TTC549 (cell line): ENCODE measurements at regions not wholly inside any gene's neighbourhood (a gene's known extent, or its start where the extent isn't known, plus 50 kb on each side); places are given as distances from the start of the nearest gene placed in this dataset.
"Not testable (repeated sequence)": the region's sequence is repeated elsewhere in the genome, so short reads cannot be mapped to it uniquely, and the experiment has no call there.

Source experiments
- FAIRE-seq: peaks from 2 replicates; lab custom pipeline; 2012; peaks lifted over from hg19 to GRCh38; lab: Jason Lieb, UNC

DNA sequence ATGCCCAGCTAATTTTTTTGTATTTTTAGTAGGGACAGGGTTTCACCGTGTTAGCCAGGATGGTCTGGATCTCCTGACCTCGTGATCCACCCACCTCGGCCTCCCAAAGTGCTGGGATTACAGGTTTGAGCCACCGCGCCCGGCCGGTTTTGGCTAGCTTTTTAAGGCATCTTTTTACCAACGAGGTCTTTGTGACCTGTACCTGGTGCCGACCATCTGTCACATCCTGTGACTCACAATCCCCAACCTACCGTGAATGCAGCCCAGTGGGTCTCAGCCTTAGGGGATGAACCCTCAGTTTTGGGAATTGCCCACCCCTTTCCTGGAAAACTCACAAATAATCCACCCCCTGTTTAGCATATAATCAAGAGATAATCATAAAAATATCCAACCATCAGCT, 607.4 kb upstream of the RBFOX1 start:
- FAIRE-seq: not testable (repeated sequence)

DNA sequence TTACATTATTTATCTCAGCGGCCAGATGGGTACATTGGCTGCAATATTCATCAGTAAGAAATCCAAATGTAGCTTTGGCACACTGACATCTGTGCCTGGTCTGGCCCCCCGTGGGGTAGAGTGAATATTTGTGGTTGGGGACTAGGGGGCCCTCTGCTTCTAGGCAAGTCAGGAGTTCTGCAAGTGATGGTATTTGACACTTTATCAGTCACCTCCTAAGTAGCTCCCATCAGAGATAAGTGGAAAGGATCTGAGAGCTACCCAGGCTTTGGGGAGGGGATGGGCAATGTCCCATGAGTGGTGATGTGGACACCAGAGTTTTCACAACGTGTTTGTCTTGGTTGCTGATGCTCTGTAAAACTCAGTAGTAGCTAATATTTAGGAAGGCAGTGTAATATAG, 609.9 kb upstream of the RBFOX1 start:
- no peak for FAIRE-seq

DNA sequence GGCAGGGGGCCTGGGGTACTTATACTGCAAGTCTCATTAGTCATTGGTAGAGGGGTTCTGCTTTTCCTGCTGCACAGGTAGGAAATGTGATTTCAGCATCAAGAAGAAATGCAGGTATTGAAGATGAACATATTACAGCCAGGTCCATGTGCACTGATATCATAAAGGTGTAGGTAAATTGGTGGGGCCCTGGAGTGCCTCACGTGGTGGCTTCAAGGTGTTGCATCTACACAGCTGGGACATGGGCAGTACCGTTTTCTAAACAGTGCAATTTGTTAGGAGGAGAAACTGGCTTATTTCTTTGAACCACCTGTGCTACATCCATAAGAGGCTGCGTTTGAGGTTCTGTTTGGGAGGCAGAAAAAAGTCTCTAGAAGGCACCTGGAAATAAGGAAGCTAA, 618.1 kb upstream of the RBFOX1 start:
- FAIRE-seq: no peak

DNA sequence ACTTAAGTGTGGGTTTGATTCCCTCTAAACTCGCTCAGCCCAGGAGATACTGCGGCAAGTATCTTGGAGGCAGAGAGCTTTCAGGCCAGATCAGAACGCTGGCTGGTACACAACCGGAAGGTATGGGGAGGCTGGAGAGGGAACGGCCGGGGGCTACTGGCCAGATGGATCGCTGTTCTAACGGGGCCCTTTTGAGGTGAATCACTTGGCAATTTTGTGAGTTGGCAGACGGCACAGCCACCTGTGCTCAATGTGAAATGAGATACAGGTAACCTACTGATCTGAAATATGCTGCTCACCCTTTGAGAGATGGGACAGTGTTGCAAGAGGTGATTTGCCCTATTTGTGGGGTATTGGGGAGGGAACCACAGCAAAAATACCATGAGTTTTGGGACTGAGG, 622.9 kb upstream of the RBFOX1 start:
- FAIRE-seq: no peak

DNA sequence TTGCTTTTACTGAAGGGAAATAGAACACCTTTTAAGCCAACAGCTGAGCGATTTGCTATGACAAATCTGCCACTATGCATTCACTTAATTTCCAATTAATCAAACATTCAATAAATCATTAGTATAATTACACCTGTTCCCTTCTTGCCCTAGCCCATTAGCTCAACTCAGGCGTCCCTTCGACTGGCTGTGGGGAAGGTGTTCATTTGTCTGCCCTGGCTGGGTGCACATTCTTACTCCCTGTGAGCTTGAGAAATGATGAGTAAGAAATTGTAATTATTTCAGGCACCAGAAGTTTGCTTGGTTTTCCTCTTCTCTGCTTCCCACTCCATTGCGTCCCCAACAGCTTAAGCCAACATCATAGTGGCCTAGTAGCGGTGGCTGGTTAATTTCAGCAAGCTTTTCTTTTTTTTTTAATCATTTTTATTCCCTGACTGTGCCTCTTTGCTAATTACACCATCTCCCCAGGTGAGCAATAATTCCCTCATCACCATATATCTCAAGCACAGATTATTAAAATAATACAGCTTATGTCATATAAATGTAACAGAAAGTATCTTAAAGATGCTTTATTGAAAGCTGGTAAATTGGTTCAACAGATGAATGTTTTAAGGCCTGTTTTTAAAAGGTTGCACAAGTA, 623.9 kb upstream of the RBFOX1 start:
- no peak for FAIRE-seq

DNA sequence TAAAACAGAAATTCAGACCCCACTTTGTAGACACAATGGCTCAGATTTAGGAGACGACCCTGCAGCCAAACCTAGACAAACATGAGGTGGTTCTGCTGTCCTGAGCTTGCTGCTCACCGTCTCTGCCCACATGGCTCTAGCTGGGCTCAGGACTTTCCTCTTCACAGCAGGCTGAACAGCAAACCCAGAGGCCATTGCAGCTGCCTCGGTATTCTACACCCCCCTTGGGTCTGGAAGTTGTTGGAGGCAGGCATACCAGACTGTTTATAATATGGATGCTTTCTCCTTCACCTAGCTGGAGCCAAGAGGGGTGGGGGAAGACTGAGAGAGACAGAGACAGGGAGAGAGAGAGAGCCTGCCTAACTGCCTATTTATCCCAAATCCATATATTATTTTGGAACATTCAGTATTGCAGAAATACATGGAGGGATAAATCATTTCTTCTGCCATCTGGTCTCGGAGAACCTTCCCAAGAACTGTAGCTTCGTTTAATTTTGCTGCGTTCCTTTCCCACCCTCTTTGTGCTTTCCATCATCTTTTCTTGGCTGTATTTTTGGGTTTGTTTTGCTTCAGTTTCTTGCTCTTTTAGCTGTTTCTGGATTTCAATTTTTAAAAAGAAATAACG, 628.2 kb upstream of the RBFOX1 start:
- FAIRE-seq: no peak

DNA sequence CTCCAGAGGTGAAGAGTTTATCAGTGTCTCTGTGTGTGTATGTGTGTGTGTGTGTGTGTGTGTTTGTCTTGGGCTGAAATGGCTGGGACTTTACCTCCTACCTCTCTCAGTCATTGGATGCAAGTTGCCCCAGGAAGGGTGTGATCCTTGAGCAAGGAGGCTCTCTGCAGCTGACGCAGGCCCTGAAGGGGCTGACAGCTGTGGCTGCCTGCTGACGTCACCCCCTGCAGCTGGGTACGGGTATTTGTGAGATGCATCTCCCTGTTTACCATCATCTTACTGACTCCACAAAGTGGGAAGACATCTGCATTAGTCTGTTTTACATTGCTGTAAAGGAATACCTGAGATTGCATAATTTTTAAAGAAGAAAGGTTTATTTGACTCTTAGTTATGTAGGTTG, 631.5 kb upstream of the RBFOX1 start:
- FAIRE-seq: no peak

DNA sequence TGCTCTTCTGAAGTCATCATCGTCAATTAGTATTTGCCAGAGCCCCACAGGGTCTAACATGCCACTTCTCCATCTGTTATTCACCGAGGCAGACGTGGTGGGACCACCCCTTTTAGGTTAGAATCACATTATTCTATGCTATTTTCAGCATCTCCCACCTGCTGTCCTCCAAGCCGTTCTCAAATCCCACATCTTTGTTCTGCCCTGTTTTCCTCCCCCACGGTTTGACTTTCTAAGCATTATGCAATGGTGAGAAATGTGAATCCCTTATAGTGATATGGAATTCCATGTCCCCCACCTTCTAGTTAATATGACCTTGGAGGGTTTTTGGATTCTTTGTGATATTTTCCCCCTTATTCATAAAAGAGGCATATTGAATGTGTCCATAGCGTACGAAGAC, 634.1 kb upstream of the RBFOX1 start:
- FAIRE-seq: no peak

DNA sequence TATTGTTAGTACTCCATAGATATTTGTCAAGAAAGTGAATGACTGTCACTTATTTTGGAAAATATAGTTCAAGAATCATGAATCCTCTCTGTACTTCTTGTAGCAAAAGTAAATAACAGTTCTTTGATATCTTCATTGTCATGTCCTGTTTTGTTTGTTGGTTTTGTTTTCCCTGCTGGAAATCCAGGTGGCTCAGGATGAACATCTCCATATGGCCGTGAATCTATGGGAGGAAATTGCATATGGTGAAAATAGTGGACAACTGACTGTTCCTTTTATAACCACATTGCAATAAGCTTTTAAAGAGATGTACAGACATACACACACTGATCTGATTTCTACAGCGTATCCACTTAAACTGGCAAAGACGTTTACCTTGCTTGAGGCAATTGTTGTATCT, 637.0 kb upstream of the RBFOX1 start:
- FAIRE-seq: no peak

DNA sequence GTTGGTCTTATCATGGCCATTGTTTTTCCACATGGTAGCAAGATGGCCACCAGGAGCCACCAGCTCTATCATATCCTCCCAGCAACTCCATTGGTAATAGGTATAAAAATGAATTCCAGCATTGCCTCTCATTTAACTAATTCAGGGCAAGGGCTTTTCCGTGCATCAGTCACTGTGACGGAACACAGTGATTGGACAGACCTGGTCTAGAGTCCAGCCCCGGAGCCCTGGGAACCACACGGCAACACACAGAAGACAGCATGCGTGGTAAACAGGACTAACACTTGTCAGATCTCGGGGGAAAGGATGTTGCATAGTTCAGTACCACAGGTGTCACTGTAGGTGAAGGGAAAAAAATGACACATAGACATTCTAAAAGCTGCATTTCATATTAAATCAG, 638.0 kb upstream of the RBFOX1 start:
- no peak for FAIRE-seq

DNA sequence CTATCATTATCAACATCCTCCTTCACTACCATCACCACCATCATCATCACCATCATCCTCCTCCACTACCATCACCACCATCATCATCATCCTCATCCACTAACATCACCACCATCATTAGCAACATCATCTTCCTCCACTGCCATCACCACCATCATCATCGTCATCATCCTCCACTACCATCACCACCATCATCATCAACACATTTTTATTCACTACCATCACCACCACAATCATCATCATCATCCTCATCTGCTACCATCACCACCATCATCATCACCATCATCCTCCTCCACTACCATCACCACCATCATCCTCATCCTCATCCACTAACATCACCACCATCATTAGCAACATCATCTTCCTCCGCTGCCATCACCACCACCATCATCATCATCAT, 639.2 kb upstream of the RBFOX1 start:
- FAIRE-seq: not testable (repeated sequence)

DNA sequence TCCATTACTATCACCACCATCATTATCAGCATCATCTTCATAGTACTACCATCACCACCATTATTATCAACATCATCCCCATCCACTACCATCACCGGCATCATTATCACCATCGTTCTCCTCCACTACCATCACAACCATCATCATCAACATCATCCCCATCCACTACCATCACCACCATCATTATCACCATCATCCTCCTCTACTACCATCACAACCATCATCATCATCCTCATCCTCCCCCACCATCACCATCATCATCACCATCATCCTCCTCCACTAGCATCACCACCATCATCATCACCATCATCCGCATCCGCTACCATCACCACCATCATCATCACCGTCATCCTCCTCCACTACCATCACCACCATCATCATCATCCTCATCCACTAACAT, 639.8 kb upstream of the RBFOX1 start:
- no peak for FAIRE-seq

DNA sequence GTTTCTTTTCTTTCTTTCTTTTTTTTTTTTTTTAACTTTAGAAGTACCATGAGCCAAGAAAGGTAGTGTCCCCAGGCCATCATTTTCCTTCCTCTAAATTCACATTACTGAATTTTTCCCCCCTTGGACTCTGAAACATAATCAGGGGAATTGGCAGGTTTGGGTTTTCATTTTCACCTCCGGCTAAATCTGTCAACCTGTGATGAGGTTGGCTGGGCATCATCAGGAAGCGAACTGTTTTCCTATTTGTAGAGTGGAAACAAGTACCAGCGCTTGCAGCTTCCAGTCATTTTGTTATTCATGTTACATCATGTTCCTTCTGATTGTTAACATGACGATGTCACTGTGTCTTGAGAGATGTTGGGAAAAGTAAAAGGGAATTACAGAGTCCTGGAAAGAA, 641.9 kb upstream of the RBFOX1 start:
- no peak for FAIRE-seq

DNA sequence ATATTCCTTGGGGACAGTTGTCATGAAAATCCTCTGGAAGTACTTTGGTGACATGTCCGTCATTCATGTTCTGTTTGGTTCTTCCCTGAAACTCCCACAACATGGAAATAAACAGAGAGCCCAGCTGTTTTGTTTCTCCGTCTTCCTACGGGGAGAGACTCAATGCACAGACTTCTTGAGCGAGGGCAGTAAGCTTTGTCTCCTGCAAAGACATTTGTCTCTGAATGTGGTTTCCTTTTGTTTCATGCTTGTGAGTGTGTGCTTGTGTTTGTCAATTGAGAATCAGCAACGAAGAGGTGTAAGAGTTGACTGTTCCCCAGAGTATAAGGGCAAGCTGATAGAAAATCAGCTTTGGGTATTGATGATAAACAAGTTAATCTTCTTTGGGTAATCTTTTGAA, 643.0 kb upstream of the RBFOX1 start:
- FAIRE-seq: no peak

DNA sequence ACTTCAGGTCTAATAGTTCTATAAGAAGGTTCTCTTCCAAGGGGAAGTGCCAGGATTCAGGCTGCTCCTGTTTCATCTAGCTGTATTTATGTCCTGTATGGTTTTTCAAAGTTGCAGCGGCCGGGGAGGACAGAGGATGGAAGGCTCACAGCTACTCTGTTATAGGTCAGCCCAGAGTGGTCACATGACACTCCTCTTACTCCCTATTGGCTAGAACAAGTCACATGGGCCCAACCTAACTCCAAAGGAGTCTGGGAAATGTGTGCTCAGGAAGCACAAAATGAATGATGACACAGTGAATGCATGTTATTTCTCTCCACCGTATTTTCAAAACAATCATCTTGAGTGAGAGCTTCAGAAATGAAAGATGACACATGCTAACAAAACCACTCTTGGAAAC, 645.1 kb upstream of the RBFOX1 start:
- no peak for FAIRE-seq

DNA sequence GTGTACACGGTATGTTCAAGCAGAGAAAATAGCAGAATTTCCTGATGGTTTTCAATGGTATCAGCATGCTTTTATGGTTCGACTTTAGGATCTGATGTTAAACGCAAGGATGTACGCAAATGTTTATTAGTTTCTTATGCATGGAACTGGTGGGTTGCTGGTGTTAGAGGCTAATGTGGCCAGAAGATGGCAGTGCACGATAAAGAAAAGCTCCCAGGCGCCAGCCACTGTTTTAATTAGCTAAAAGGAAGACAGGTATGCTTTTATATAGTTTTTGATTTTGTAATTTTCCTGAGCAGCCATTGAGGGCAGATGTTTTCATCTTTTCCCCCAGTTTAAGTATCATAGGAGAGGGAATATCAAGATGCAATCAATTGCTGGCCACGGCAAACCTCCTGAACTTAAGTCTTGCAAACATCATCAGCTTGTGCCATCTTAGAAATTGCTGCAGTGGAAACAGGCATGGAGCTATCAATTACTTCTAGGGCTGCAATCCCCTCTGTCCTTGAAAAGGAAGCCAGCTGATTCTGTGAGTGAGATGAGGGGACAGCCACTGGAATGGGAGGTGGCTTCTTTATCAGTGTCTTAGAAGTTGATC, 648.5 kb upstream of the RBFOX1 start:
- FAIRE-seq: no peak

DNA sequence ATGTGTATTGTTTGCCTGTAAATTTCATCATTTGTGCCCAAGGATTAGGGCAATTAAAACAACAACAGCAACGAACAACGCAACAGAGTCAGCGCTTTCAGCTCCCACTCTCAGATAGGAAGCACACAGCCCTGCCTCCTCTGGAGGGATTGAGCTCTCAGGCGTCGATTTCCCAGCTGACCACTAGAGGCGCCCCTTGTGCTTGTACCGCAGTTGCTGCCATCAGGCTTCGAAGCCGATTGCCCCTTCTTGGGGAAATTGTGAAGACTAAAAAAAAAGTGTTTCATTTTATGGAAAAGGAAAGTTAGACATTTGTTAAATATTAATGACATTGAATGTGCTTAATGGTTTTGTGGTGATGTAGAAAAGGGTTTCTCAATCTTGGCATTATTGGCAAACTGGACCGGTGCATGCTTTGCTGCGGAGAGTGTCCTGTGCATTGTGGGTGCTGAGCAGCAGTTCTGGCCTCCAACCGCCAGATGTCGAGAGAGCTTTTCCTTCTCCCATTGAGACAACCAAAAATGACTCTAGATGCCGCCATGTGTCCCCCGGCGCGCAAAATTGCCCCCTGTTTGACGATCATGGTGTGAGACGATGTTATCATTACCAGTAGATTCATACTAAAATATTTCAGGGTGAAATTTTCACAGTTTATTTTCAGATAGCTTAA, 650.4 kb upstream of the RBFOX1 start:
- no peak for FAIRE-seq

DNA sequence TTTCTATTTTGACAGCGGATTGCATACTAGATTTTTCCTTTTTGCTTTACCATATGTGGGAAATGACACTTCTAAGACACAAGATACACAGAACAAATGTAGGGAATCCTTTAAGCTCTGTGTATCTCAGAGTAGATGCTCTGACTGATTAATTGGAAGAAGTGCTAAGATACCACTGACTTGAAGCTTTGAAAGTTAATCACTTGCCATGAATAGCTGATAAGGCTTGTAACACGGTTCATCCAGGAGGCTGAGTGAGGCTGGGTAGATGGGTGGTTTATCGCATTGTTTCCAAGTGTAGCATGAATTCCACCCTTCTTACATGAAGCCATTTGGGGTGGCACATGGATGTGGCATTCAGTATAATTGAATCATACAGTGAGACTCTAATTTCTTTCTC, 654.1 kb upstream of the RBFOX1 start:
- no peak for FAIRE-seq

DNA sequence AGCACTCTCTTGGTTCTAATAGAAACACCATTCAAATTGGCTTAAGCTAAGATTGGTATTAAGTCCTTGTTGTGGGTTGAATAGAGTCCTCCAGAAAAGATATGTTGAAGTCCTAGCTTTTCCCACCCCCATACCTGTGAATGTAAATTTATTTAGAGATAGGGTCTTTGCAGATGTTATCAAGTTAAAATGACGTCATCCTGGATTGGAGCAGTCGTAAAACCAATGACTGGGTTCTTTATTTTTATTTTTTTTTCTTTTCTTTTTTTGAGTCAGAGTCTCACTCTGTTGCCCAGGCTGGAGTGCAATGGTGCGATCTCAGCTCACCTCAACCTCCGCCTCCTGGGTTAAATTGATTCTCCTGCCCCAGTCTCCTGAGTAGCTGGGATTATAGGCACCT, 658.6 kb upstream of the RBFOX1 start:
- no peak for FAIRE-seq

DNA sequence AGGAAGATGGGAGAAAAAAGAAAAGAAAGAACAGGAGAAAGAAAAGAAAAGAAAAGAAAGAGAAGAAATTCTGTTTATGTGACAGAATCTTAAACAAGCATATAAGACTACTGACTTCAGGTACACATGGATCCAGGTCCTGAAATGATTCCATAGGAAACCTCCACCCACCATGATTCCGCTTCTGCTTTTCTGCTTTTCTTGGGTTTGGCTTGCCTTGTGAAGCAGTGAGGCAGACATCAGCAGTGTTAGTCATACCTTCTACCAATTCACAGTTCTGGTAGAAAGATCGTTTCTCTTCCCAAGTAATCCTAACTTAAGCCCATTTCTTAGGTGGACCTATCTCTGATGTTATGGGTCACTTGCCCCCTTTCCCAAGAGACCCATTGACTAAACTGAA, 660.1 kb upstream of the RBFOX1 start:
- no peak for FAIRE-seq

DNA sequence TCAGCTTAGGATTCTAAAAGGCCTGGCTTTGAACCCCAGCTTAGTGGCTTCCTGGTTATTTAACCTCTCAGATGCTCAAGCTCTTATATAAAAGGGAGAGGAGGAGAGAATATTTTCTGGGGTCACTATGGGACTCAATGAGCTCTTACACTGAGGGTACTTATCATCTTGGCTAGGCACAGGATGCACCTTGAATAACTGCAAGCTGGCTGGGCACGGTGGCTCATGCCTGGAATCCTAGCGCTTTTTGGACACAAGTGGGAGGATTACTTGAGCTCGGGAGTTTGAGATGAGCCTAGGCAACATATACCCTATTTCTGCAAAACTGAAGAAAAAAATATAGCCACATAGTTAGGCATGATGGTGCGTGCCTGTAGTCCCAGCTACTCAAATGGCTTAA, 665.3 kb upstream of the RBFOX1 start:
- FAIRE-seq: no peak

DNA sequence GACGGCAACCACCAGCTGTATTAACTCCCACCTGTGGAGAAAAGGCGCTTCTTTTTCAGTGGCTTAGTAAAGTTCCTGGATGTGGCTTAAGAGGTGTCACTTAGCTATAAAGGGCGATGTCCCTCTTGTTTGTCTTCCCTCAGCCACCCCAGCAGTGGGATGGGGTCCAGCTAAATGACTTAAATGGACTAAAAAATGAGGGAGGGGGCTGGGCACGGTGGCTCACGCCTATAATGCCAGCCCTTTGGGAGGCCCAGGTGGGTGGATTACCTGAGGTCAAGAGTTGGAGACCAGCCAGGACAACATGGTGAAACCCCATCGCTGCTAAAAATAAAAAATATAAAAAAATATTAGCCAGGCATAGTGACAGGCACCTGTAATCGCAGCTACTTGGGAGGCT, 667.5 kb upstream of the RBFOX1 start:
- FAIRE-seq: no peak

DNA sequence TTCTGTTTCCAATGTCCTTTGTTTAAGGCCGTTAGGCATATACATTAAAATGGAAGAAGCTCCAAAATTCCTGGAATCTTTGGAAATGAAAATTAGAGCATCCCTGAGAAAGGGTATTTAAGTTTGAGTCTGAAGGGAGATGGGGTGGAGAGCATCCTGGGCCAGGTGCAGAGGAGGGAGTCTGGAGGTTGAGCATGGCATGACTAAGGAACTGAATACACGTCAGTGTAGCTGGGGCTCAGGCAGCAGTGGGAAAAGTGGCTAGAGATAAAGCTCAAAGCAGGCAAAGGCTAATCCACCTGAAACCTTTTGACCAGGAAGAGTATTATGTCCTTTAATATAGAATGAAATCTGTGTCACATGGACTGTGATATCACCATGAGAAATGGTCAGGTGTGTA, 669.0 kb upstream of the RBFOX1 start:
- FAIRE-seq: no peak

DNA sequence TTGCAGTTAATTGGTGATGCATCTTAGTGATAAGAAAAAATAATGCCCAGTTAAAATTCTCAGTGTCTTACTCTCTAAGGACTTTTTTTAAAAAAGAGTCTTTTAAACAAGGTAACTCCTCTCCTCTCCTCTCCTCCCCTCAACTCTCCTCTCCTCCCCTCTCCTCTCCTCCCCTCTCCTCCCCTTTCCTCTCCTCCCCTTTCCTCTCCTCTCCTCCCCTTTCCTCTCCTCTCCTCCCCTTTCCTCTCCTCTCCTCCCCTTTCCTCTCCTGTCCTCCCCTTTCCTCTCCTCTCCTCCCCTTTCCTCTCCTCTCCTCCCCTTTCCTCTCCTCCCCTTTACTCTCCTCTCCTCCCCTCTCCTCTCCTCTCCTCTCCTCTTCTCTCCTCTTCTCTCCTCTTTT, 675.9 kb upstream of the RBFOX1 start:
- no peak for FAIRE-seq
